AG20443 (cell line): ENCODE measurements at regions not wholly inside any gene's neighbourhood (a gene's known extent, or its start where the extent isn't known, plus 50 kb on each side); places are given as distances from the start of the nearest gene placed in this dataset.
"Not testable (repeated sequence)": the region's sequence is repeated elsewhere in the genome, so short reads cannot be mapped to it uniquely, and the experiment has no call there.

Source experiments
- DNase-seq: peaks from one replicate; pipeline ENCODE4 v3.0.0; 2012; ENCODE audit warnings: low spot score, mixed read lengths

DNA sequence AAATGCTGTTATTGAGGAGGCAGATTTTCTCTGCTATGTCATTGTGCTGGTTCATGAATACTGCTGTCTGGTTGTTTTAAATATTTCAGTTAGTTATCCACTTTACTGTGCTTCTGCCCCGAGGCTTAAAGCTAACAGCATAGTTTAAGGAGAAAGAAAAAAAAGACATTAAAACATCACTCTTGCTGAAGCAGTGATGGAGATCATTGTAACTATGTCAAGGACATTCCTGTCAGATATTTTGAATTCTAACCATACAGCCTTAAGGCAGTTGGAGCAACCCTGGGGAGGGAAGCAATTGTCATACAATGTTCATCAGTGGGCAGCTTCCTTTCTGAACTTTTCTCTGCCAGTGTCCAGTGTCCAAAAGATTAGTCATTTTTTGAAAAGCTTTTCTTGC is 199.0 kb upstream of the DDX53 start:
- no peak for DNase-seq

DNA sequence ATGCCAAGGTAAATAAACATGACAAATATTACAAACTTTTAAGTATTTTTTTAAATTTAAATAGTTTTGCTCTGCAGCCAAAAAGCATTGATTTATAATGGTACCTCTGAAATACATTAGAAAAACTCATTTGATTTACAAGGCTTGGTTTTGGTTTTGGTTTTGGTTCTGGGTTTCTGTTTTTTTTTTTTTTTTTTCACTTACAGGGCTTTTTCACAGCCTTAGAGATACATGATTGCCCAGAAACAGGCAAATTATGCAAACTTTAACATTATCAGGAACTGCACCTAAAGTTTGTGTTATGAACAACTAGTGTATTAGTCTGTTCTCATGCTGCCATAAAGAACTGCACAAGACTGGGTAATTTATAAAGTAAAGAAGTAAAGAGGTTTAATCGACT is 196.4 kb upstream of the DDX53 start:
- no peak for DNase-seq

DNA sequence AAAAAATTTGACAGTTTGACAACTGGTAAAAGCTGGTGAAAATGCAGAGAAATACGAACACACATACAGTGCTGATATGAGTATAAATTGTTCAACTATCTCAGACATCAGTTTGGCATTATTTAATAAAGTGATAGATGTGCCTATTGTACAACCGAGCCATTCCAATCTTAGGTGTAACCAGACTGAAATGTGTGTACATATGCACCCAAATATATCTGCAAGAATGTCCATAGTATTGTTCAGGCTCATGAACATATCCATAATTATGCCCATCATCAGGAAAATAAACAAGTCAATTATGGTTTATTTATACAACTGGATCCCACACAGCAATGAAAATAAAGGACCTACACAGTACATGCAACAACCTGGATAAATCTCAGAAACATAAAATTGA is 188.9 kb upstream of the DDX53 start:
- DNase-seq = no peak

GRCh38 chrX:22818061-22818460 is 181.7 kb upstream of the DDX53 start:
- DNase-seq = no peak

DNA sequence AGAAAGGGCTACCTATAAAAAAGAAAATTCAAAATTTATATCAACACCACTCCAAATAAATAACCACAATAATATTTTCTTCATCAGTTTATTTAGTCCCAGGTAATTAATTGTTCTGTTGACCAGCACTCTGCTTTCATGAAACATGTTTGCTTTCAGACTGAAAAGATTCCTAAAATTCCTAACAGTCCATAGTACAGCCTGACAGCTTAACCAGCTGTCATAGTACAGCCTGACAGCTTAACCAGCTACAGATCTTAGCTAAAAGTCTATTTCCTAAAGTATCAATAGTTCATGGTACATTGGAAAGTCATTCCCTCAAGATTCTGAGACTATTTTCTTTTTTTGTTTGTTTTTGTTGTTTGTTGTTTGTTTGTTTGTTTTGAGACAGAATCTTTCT is 144.1 kb upstream of the DDX53 start:
- DNase-seq = no peak

GRCh38 chrX:22859642-22860041 is 140.1 kb upstream of the DDX53 start:
- DNase-seq = no peak

DNA sequence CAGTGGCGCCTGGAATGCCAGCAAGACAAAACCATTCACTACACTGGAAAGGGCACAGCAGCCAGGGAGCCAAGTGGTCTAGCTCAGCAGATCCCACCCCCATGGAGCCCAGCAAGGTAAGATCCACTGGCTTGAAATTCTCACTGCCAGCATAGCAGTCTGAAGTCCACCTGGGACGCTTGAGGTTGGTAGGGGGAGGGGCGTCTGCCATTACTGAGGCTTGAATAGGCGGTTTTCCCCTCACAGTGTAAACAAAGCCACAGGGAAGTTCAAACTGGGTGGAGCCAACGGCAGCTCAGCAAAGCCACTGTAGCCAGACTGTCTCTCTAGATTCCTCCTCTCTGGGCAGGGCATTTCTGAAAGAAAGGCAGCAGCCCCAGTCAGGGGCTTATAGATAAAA is 133.0 kb upstream of the DDX53 start:
- not testable (repeated sequence) for DNase-seq

GRCh38 chrX:22882543-22882942 is 117.2 kb upstream of the DDX53 start:
- no peak for DNase-seq

GRCh38 chrX:22889819-22890218 is 109.9 kb upstream of the DDX53 start:
- no peak for DNase-seq

DNA sequence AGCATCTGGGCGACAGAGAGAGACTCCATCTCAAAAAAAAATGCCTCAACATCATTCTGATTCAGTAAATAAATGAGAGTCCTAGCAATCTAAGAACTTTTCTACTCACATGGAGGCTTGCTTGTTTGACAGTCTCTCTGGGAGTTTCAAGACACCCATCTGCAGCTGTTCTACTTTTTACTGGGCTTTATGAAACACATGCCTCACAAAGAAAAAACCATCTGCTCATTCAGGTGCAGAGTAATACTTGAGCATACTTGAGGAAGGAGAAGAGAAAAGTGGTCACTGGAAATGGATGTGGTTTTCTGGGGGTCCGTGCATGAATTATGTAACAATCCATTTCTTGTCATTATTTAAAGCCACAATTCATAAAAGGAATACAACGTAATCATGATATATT is 87.1 kb upstream of the DDX53 start:
- DNase-seq = no peak

GRCh38 chrX:22922961-22923360 is 76.8 kb upstream of the DDX53 start:
- peak; percentile 5 for DNase-seq

- DNase-seq = no peak
These were observed 65.1 kb upstream of the DDX53 start for GRCh38 chrX:22934640-22935039.

DNA sequence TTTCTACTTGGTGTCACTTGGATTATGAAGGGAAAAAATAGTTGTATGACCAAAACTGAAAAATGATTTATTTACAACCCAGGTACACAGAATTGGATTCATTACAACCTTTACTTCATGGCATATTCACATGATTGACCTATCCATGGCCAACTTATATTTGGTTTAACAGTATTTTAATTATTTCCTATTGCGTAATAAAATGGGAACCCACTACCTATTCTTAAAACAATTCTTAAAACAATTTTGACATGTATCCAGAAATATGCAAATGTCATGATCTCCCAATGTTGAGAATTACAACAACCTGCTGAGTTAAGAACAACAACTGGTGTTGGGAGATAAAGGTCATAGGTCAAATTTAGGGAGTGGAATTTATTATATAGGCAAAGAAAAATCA is 54.8 kb upstream of the DDX53 start:
- DNase-seq = no peak
